GM19328 (cell line): ENCODE measurements at regions not wholly inside any gene's neighbourhood (a gene's known extent, or its start where the extent isn't known, plus 50 kb on each side); places are given as distances from the start of the nearest gene placed in this dataset.

Experiments
- ATAC-seq: cut with Tn5 transposase; IDR thresholded peaks from one replicate; pipeline ENCODE4 v1.9.1; 2021; ENCODE audit warnings: mild to moderate bottlenecking, moderate library complexity; ENCODE audit not compliant: unreplicated experiment

- no peak for ATAC-seq
These were observed 64.5 kb upstream of the EEPD1 start for GRCh38 chr7:36088553-36088952.

GRCh38 chr7:36088966-36089365 is 64.1 kb upstream of the EEPD1 start:
- no peak for ATAC-seq

- ATAC-seq, result no peak
These were observed 61.8 kb upstream of the EEPD1 start for GRCh38 chr7:36090976-36091873.

GRCh38 chr7:36091874-36092176 is 61.2 kb upstream of the EEPD1 start:
- ATAC-seq, result no peak

- ATAC-seq, result no peak
These were observed 60.8 kb upstream of the EEPD1 start for GRCh38 chr7:36092221-36092771.

GRCh38 chr7:36096460-36097095 is 56.5 kb upstream of the EEPD1 start:
- ATAC-seq, result no peak

GRCh38 chr7:36098096-36098495 is 55.0 kb upstream of the EEPD1 start:
- ATAC-seq, result no peak

GRCh38 chr7:36100226-36100625 is 52.8 kb upstream of the EEPD1 start:
- no peak for ATAC-seq

- ATAC-seq, result no peak
These were observed 52.4 kb upstream of the EEPD1 start for GRCh38 chr7:36100634-36101033.
